ENCODE measurements at regions not wholly inside any gene's neighbourhood (a gene's known extent, or its start where the extent isn't known, plus 50 kb on each side); places are given as distances from the start of the nearest gene placed in this dataset.

DNA sequence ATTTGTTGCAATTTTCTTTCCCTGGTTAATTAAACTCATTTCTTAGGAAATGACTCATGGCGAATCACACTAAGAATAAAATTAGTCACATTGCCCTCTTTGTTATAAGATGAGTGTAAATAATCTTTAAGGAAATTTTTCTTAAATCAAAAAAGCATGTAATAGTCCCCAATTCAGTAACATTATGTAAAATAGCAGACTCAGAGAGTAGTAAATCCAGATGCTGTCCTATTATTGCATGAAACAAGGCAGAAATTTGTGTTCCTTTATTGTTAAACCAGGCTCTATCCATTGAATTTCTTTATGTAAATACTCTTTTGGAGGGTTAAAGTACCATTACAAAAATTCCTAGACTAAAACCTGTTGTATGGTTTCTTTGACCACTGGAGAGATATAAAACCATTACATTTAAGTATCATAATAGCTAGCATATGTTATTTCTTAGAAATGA lies 154.5 kb upstream of the C1orf87 start:
- no peak for TF ChIP-seq ZNF501 (tag by site-specific recombination; IDR thresholded peaks at IDR 0.05)
- TF ChIP-seq, protein P1, sequence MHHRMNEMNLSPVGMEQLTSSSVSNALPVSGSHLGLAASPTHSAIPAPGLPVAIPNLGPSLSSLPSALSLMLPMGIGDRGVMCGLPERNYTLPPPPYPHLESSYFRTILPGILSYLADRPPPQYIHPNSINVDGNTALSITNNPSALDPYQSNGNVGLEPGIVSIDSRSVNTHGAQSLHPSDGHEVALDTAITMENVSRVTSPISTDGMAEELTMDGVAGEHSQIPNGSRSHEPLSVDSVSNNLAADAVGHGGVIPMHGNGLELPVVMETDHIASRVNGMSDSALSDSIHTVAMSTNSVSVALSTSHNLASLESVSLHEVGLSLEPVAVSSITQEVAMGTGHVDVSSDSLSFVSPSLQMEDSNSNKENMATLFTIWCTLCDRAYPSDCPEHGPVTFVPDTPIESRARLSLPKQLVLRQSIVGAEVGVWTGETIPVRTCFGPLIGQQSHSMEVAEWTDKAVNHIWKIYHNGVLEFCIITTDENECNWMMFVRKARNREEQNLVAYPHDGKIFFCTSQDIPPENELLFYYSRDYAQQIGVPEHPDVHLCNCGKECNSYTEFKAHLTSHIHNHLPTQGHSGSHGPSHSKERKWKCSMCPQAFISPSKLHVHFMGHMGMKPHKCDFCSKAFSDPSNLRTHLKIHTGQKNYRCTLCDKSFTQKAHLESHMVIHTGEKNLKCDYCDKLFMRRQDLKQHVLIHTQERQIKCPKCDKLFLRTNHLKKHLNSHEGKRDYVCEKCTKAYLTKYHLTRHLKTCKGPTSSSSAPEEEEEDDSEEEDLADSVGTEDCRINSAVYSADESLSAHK (tag by site-specific recombination; IDR thresholded peaks at IDR 0.05), result no peak

Measured in HEK293 (cell line).